WTC11 (cell line): ENCODE measurements at regions not wholly inside any gene's neighbourhood (a gene's known extent, or its start where the extent isn't known, plus 50 kb on each side); places are given as distances from the start of the nearest gene placed in this dataset.

Experiments used
- ATAC-seq: fragments of 200-7000 bp; cut with Tn5 transposase; 2 replicates; pipeline ENCODE4 v1.10.0; 2021; ENCODE audit warnings: mild to moderate bottlenecking, moderate library complexity
- CTCF ChIA-PET: fragments of 300-600 bp; sonication (Branson Sonifier 250); formaldehyde crosslinking; loops from one replicate; lab custom pipeline; 2021; ENCODE audit warnings: antibody characterized with exemption; lab: Charles Lee
- POLR2A ChIA-PET: fragments of 350-600 bp; sonication (Branson Sonifier 250); formaldehyde crosslinking; loops from one replicate; lab custom pipeline; 2021; ENCODE audit warnings: antibody characterized with exemption; lab: Charles Lee
- DNase-seq: peaks from one replicate; pipeline ENCODE4 v3.0.0; 2021; ENCODE audit warnings: low spot score
- H3K27ac Mint-ChIP-seq: 2 replicates; pipeline ENCODE4 v1.8.0; 2021; ENCODE audit warnings: mixed read lengths
- H3K27me3 Mint-ChIP-seq: 2 replicates; pipeline ENCODE4 v1.8.0; 2021; ENCODE audit warnings: low read depth, mild to moderate bottlenecking, moderate library complexity, mixed read lengths
- H3K36me3 Mint-ChIP-seq: 2 replicates; pipeline ENCODE4 v1.8.0; 2021; ENCODE audit warnings: mixed read lengths
- H3K4me1 Mint-ChIP-seq: 2 replicates; pipeline ENCODE4 v1.8.0; 2022; ENCODE audit warnings: mixed read lengths
- H3K4me3 Mint-ChIP-seq: 2 replicates; pipeline ENCODE4 v1.8.0; 2021; ENCODE audit warnings: mild to moderate bottlenecking, moderate library complexity, mixed read lengths
- H3K9me3 Mint-ChIP-seq: 2 replicates; pipeline ENCODE4 v1.8.0; 2021; ENCODE audit warnings: mixed read lengths
- CBFB ChIP-seq: sonication (generic); formaldehyde crosslinking; IDR thresholded peaks from 2 replicates; pipeline ENCODE4 v1.8.1; 2022; ENCODE audit warnings: mild to moderate bottlenecking, low read depth, missing genetic modification reagents
- CREB1 ChIP-seq: sonication (generic); formaldehyde crosslinking; IDR thresholded peaks from 2 replicates; pipeline ENCODE4 v1.8.0; 2023; ENCODE audit warnings: mild to moderate bottlenecking, missing genetic modification reagents
- GTF2I ChIP-seq: fragments of 250-450 bp; sonication (Bioruptor Pico); conservative IDR thresholded peaks from 2 replicates; pipeline ENCODE4 v1.4.0; 2021; ENCODE audit warnings: mild to moderate bottlenecking
- HMGA2 ChIP-seq: fragments of 250-450 bp; sonication (Bioruptor Pico); IDR thresholded peaks from 2 replicates; pipeline ENCODE4 v1.4.0; 2021; ENCODE audit warnings: mild to moderate bottlenecking, moderate library complexity
- KAT7 ChIP-seq: sonication (generic); formaldehyde crosslinking; IDR thresholded peaks from 2 replicates; pipeline ENCODE4 v1.8.1; 2023; ENCODE audit warnings: missing genetic modification reagents, mild to moderate bottlenecking, borderline replicate concordance
- OVOL2 ChIP-seq: fragments of 250-450 bp; sonication (Bioruptor Pico); IDR thresholded peaks from 2 replicates; pipeline ENCODE4 v1.9.0; 2021; ENCODE audit warnings: mild to moderate bottlenecking, borderline replicate concordance
- PRRX2 ChIP-seq: fragments of 250-450 bp; sonication (Bioruptor Pico); IDR thresholded peaks from 2 replicates; pipeline ENCODE4 v1.8.0; 2021; ENCODE audit warnings: mild to moderate bottlenecking
- RORB ChIP-seq: fragments of 250-450 bp; sonication (Bioruptor Pico); IDR thresholded peaks from 2 replicates; pipeline ENCODE4 v1.9.0; 2021; ENCODE audit warnings: mild to moderate bottlenecking
- SOX15 ChIP-seq: fragments of 250-450 bp; sonication (Bioruptor Pico); IDR thresholded peaks from 2 replicates; pipeline ENCODE4 v1.9.0; 2021; ENCODE audit warnings: mild to moderate bottlenecking
- TEAD1 ChIP-seq: sonication (generic); formaldehyde crosslinking; IDR thresholded peaks from 2 replicates; pipeline ENCODE4 v1.8.0; 2022; ENCODE audit warnings: mild to moderate bottlenecking, missing genetic modification reagents
- ZNF121 ChIP-seq: sonication (generic); formaldehyde crosslinking; IDR thresholded peaks from 2 replicates; pipeline ENCODE4 v1.8.0; 2023; ENCODE audit warnings: missing genetic modification reagents
- ZNF232 ChIP-seq: sonication (generic); formaldehyde crosslinking; IDR thresholded peaks from 2 replicates; pipeline ENCODE4 v1.8.0; 2022; ENCODE audit warnings: mild to moderate bottlenecking, missing genetic modification reagents
- ZNF396 ChIP-seq: fragments of 250-450 bp; sonication (Bioruptor Pico); IDR thresholded peaks from 2 replicates; pipeline ENCODE4 v1.8.0; 2021; ENCODE audit warnings: mild to moderate bottlenecking, moderate library complexity, borderline replicate concordance
- ZNF416 ChIP-seq: fragments of 250-450 bp; sonication (Bioruptor Pico); IDR thresholded peaks from 2 replicates; pipeline ENCODE4 v1.9.0; 2021; ENCODE audit warnings: mild to moderate bottlenecking, inconsistent platforms
- ZNF423 ChIP-seq: fragments of 250-450 bp; sonication (Bioruptor Pico); IDR thresholded peaks from 2 replicates; pipeline ENCODE4 v2.1.2; 2022; ENCODE audit warnings: mild to moderate bottlenecking, moderate library complexity
- ZNF671 ChIP-seq: fragments of 250-450 bp; sonication (Bioruptor Pico); IDR thresholded peaks from 2 replicates; pipeline ENCODE4 v1.8.0; 2021; ENCODE audit warnings: mild to moderate bottlenecking
- TF ChIP-seq, protein P1 (sequence below): sonication (generic); formaldehyde crosslinking; IDR thresholded peaks from 2 replicates; pipeline ENCODE4 v1.8.1; 2023; ENCODE audit warnings: mild to moderate bottlenecking, missing genetic modification reagents
- TF ChIP-seq, protein P2 (sequence below): fragments of 250-450 bp; sonication (Bioruptor Pico); IDR thresholded peaks from 2 replicates; pipeline ENCODE4 v2.1.2; 2022; ENCODE audit warnings: mild to moderate bottlenecking, moderate library complexity
- TF ChIP-seq, protein P3 (sequence below): sonication (generic); formaldehyde crosslinking; IDR thresholded peaks from 2 replicates; pipeline ENCODE4 v1.8.0; 2023; ENCODE audit warnings: missing genetic modification reagents
- TF ChIP-seq, protein P4 (sequence below): sonication (generic); formaldehyde crosslinking; IDR thresholded peaks from 2 replicates; pipeline ENCODE4 v1.8.0; 2023; ENCODE audit warnings: mild to moderate bottlenecking, missing genetic modification reagents
- TF ChIP-seq, protein P5 (sequence below): sonication (generic); formaldehyde crosslinking; IDR thresholded peaks from 2 replicates; pipeline ENCODE4 v1.8.0; 2022; ENCODE audit warnings: missing genetic modification reagents

DNA sequence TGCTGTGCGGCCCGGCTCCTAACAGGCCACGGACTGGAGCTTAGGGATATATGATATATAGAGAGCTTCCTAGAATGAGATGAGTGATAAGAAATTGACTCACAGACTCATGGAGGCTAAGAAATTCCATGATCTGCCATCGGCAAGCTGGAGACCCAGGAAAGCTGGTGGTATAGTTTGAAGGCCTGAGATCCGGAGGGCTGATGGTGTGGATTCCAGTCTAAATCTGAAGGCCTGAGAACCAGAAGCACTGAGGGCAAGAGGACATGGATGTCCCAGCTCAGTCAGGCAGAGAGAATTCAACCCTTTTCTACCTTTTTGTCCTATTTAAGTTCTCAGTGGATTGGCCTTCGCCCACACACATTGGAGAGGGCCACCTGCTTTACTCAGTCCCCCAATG, 564.8 kb downstream of the TBC1D22A start:
- ChIA-PET CTCF (no interaction called here), POLR2A (no interaction called here)
- Mint-ChIP-seq H3K4me1 (no peaks in the 10 kb centered on the region), H3K9me3 (peaks cover 22% of the 10 kb centered on the region), H3K36me3 (no peaks in the 10 kb centered on the region; the same call in 1 of the 2 replicates), H3K27me3 (0 out of 2 replicates have a peak, but pooled peaks cover 3% of the 10 kb centered on the region), H3K27ac (no peak overlapping the region), H3K4me3 (no peak overlapping the region)
- TF ChIP-seq, protein P1, sequence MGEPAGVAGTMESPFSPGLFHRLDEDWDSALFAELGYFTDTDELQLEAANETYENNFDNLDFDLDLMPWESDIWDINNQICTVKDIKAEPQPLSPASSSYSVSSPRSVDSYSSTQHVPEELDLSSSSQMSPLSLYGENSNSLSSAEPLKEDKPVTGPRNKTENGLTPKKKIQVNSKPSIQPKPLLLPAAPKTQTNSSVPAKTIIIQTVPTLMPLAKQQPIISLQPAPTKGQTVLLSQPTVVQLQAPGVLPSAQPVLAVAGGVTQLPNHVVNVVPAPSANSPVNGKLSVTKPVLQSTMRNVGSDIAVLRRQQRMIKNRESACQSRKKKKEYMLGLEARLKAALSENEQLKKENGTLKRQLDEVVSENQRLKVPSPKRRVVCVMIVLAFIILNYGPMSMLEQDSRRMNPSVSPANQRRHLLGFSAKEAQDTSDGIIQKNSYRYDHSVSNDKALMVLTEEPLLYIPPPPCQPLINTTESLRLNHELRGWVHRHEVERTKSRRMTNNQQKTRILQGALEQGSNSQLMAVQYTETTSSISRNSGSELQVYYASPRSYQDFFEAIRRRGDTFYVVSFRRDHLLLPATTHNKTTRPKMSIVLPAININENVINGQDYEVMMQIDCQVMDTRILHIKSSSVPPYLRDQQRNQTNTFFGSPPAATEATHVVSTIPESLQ (CRISPR knock-in tag), result no peak
- TF ChIP-seq, protein P2, sequence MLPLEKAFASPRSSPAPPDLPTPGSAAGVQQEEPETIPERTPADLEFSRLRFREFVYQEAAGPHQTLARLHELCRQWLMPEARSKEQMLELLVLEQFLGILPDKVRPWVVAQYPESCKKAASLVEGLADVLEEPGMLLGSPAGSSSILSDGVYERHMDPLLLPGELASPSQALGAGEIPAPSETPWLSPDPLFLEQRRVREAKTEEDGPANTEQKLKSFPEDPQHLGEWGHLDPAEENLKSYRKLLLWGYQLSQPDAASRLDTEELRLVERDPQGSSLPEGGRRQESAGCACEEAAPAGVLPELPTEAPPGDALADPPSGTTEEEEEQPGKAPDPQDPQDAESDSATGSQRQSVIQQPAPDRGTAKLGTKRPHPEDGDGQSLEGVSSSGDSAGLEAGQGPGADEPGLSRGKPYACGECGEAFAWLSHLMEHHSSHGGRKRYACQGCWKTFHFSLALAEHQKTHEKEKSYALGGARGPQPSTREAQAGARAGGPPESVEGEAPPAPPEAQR (CRISPR knock-in tag), result no peak
- TF ChIP-seq, protein P3, sequence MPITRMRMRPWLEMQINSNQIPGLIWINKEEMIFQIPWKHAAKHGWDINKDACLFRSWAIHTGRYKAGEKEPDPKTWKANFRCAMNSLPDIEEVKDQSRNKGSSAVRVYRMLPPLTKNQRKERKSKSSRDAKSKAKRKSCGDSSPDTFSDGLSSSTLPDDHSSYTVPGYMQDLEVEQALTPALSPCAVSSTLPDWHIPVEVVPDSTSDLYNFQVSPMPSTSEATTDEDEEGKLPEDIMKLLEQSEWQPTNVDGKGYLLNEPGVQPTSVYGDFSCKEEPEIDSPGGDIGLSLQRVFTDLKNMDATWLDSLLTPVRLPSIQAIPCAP (CRISPR knock-in tag), result no peak
- TF ChIP-seq HMGA2 (CRISPR knock-in tag), result no peak
- TF ChIP-seq ZNF121 (CRISPR knock-in tag), result no peak
- TF ChIP-seq ZNF232, result no peak
- TF ChIP-seq CREB1 (CRISPR knock-in tag), result no peak
- no peak for TF ChIP-seq GTF2I (CRISPR knock-in tag)
- no peak for TF ChIP-seq TEAD1 (CRISPR knock-in tag)
- TF ChIP-seq ZNF423, result no peak
- TF ChIP-seq, protein P4, sequence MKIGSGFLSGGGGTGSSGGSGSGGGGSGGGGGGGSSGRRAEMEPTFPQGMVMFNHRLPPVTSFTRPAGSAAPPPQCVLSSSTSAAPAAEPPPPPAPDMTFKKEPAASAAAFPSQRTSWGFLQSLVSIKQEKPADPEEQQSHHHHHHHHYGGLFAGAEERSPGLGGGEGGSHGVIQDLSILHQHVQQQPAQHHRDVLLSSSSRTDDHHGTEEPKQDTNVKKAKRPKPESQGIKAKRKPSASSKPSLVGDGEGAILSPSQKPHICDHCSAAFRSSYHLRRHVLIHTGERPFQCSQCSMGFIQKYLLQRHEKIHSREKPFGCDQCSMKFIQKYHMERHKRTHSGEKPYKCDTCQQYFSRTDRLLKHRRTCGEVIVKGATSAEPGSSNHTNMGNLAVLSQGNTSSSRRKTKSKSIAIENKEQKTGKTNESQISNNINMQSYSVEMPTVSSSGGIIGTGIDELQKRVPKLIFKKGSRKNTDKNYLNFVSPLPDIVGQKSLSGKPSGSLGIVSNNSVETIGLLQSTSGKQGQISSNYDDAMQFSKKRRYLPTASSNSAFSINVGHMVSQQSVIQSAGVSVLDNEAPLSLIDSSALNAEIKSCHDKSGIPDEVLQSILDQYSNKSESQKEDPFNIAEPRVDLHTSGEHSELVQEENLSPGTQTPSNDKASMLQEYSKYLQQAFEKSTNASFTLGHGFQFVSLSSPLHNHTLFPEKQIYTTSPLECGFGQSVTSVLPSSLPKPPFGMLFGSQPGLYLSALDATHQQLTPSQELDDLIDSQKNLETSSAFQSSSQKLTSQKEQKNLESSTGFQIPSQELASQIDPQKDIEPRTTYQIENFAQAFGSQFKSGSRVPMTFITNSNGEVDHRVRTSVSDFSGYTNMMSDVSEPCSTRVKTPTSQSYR (CRISPR knock-in tag), result no peak
- DNase-seq, result no peak
- no peak for ATAC-seq

DNA sequence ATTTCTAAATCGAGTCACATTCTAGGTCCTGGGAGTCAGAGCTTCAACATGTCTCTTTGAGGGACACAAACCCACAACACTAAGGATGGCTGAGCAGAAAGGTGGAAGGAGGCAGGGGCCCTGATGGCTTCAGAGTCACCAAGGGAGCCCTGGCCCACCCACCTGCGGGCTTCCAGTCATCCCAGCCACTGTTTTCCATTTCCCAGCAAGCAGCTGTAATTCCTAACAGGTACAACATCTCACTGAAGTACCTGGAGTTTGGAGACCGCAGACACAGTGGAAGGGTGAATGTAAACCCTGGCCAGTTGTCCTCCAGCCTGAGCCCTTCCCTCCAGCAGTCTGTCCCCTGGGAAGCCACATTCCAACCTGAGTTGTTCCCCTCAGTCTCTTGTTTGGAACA, 562.8 kb downstream of the TBC1D22A start:
- DNase-seq, result no peak
- ChIA-PET POLR2A (no interaction called here), CTCF (no interaction called here)
- Mint-ChIP-seq H3K27me3 (no peaks in the 10 kb centered on the region), H3K9me3 (peaks cover 17% of the 10 kb centered on the region), H3K4me1 (no peaks in the 10 kb centered on the region), H3K36me3 (no peaks in the 10 kb centered on the region; the same call in 1 of the 2 replicates), H3K27ac (no peak overlapping the region), H3K4me3 (no peak overlapping the region)
- ATAC-seq, result no peak
- TF ChIP-seq ZNF232, result no peak
- no peak for TF ChIP-seq HMGA2 (CRISPR knock-in tag)
- TF ChIP-seq OVOL2 (CRISPR knock-in tag), result no peak
- TF ChIP-seq ZNF396 (CRISPR knock-in tag), result no peak
- TF ChIP-seq, protein P4 (CRISPR knock-in tag), result no peak
- no peak for TF ChIP-seq RORB (CRISPR knock-in tag)
- TF ChIP-seq SOX15 (CRISPR knock-in tag), result no peak
- TF ChIP-seq, protein P2 (CRISPR knock-in tag), result no peak
- no peak for TF ChIP-seq KAT7 (CRISPR knock-in tag)
- no peak for TF ChIP-seq ZNF416 (CRISPR knock-in tag)
- TF ChIP-seq PRRX2, result no peak
- TF ChIP-seq CBFB, result no peak
- no peak for TF ChIP-seq ZNF671 (CRISPR knock-in tag)
- TF ChIP-seq, protein P5, sequence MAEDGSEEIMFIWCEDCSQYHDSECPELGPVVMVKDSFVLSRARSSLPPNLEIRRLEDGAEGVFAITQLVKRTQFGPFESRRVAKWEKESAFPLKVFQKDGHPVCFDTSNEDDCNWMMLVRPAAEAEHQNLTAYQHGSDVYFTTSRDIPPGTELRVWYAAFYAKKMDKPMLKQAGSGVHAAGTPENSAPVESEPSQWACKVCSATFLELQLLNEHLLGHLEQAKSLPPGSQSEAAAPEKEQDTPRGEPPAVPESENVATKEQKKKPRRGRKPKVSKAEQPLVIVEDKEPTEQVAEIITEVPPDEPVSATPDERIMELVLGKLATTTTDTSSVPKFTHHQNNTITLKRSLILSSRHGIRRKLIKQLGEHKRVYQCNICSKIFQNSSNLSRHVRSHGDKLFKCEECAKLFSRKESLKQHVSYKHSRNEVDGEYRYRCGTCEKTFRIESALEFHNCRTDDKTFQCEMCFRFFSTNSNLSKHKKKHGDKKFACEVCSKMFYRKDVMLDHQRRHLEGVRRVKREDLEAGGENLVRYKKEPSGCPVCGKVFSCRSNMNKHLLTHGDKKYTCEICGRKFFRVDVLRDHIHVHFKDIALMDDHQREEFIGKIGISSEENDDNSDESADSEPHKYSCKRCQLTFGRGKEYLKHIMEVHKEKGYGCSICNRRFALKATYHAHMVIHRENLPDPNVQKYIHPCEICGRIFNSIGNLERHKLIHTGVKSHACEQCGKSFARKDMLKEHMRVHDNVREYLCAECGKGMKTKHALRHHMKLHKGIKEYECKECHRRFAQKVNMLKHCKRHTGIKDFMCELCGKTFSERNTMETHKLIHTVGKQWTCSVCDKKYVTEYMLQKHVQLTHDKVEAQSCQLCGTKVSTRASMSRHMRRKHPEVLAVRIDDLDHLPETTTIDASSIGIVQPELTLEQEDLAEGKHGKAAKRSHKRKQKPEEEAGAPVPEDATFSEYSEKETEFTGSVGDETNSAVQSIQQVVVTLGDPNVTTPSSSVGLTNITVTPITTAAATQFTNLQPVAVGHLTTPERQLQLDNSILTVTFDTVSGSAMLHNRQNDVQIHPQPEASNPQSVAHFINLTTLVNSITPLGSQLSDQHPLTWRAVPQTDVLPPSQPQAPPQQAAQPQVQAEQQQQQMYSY, result no peak
